GM12878 (cell line): ENCODE measurements at regions not wholly inside any gene's neighbourhood (a gene's known extent, or its start where the extent isn't known, plus 50 kb on each side); places are given as distances from the start of the nearest gene placed in this dataset.

Experiments used
- ATAC-seq: fragments of 200-7000 bp; cut with Tn5 transposase; 3 replicates; pipeline ENCODE4 v1.9.1; 2020; ENCODE audit warnings: mild to moderate bottlenecking, moderate library complexity
- BruUV-seq: library from RNA; stranded (reverse); fragments of 400-500 nt; replicated peaks from 2 replicates; lab custom pipeline; 2021; lab: Mats Ljungman, UMichigan
- CTCF ChIA-PET: fragments of 300-600 bp; sonication (Branson Sonifier 250); formaldehyde crosslinking; extraction: SDS; loops from one replicate; lab custom pipeline; 2021; ENCODE audit warnings: inconsistent platforms; lab: Yijun Ruan, JAX
- POLR2A ChIA-PET: fragments of 350-600 bp; formaldehyde crosslinking; extraction: SDS; loops from one replicate; lab custom pipeline; 2021; ENCODE audit warnings: inconsistent platforms; lab: Charles Lee
- RAD21 ChIA-PET: fragments of 300-600 bp; sonication (Branson Sonifier 250); formaldehyde crosslinking; loops from one replicate; lab custom pipeline; 2023; ENCODE audit warnings: antibody characterized with exemption; ENCODE audit not compliant: unreplicated experiment; lab: Charles Lee
- SMC1A ChIA-PET: fragments of 300-600 bp; sonication (Branson Sonifier 250); formaldehyde crosslinking; loops from one replicate; lab custom pipeline; 2023; ENCODE audit not compliant: unreplicated experiment, uncharacterized antibody; lab: Charles Lee
- DNase-seq: peaks from one replicate; pipeline ENCODE4 v3.0.0-alpha.2; 2011; ENCODE audit warnings: low read depth, low spot score
- FAIRE-seq: peaks from 3 replicates; lab custom pipeline; 2011; peaks lifted over from hg19 to GRCh38; lab: Jason Lieb, UNC
- H2AFZ ChIP-seq: 2 replicates; pipeline ENCODE4 v1.6.0; 2011; ENCODE audit warnings: low read depth, low read length, control low read depth; ENCODE audit not compliant: control insufficient read depth
- H3K27ac ChIP-seq: 2 replicates; pipeline ENCODE4 v1.5.1; 2011; ENCODE audit warnings: control low read depth; ENCODE audit not compliant: control insufficient read depth, insufficient read depth
- H3K27me3 ChIP-seq, 2 experiments: replicated peaks in 1 of 2; 2 replicates each; pipeline versions ENCODE4 v1.6.0 to v1.6.1; 2011; ENCODE audit warnings: low read length in 1 of 2; ENCODE audit not compliant: control insufficient read depth in 2 of 2, insufficient read depth in 2 of 2
- H3K36me3 ChIP-seq, 2 experiments: 2 replicates each; pipeline ENCODE4 v1.5.1; 2011; ENCODE audit warnings: low read length in 1 of 2; ENCODE audit not compliant: control insufficient read depth in 2 of 2, insufficient read depth in 2 of 2
- H3K4me1 ChIP-seq: 2 replicates; pipeline ENCODE4 v1.6.1; 2011; ENCODE audit warnings: mild to moderate bottlenecking, low read length, moderate library complexity, mixed read lengths; ENCODE audit not compliant: control insufficient read depth, insufficient read depth
- H3K4me2 ChIP-seq: 2 replicates; pipeline ENCODE4 v1.6.0; 2011; ENCODE audit warnings: control low read depth; ENCODE audit not compliant: control insufficient read depth, insufficient read depth
- H3K4me3 ChIP-seq: fragments of 200-600 bp; sonication (generic); 2 replicates; pipeline ENCODE4 v1.5.1; 2016
- H3K79me2 ChIP-seq: 2 replicates; pipeline ENCODE4 v1.6.0; 2011; ENCODE audit warnings: low read length; ENCODE audit not compliant: control insufficient read depth, insufficient read depth
- H3K9ac ChIP-seq: 2 replicates; pipeline ENCODE4 v1.8.0; 2011; ENCODE audit warnings: low read length, control low read depth, mixed read lengths; ENCODE audit not compliant: control insufficient read depth, insufficient read depth
- H3K9me3 ChIP-seq: replicated peaks from 3 replicates; pipeline ENCODE4 v1.5.1; 2011; ENCODE audit warnings: mild to moderate bottlenecking, low read length; ENCODE audit not compliant: control insufficient read depth, insufficient read depth
- H4K20me1 ChIP-seq: 2 replicates; pipeline ENCODE4 v1.6.0; 2011; ENCODE audit not compliant: control insufficient read depth, insufficient read depth
- DPF2 ChIP-seq: fragments of 450-650 bp; IDR thresholded peaks from 2 replicates; pipeline ENCODE4 v1.6.1; 2017; ENCODE audit warnings: mild to moderate bottlenecking
- EZH2 ChIP-seq: IDR thresholded peaks from 2 replicates; pipeline ENCODE4 v1.6.1; 2012; ENCODE audit warnings: low read depth, mild to moderate bottlenecking, control low read depth, inconsistent platforms, low read length, borderline replicate concordance; ENCODE audit not compliant: control insufficient read depth
- FOS ChIP-seq: IDR thresholded peaks from 3 replicates; pipeline ENCODE4 v1.6.1; 2011; ENCODE audit warnings: borderline replicate concordance; ENCODE audit not compliant: insufficient read length; ENCODE audit errors: extremely low read depth
- NFYB ChIP-seq: IDR thresholded peaks from 2 replicates; pipeline ENCODE4 v1.6.1; 2011; ENCODE audit warnings: low read depth, mild to moderate bottlenecking, low read length, improper control_type of control experiment, moderate library complexity; ENCODE audit not compliant: insufficient read depth
- NR2F1 ChIP-seq: fragments of 450-650 bp; conservative IDR thresholded peaks from 2 replicates; pipeline ENCODE4 v1.6.1; 2017; ENCODE audit warnings: mild to moderate bottlenecking
- POLR2AphosphoS2 ChIP-seq: IDR thresholded peaks from 2 replicates; pipeline ENCODE4 v1.6.1; 2011; ENCODE audit warnings: low read depth, mild to moderate bottlenecking, low read length, improper control_type of control experiment, moderate library complexity
- WGBS: methylation state at CpG from one replicate; pipeline ENCODE4 v1.1.6; 2016; ENCODE audit warnings: low lambda C conversion rate; ENCODE audit not compliant: insufficient replicate concordance, insufficient coverage; ENCODE audit errors: missing lambda C conversion rate; 5-methylcytosine and 5-hydroxymethylcytosine counted together
- in situ Hi-C: fragments of 300-500 bp; cut with MboI; formaldehyde crosslinking; loops from 9 replicates; pipeline ENCODE4 v1.14.3; 2018; ENCODE audit warnings: mixed read lengths
- intact Hi-C: fragments of 100-400 bp; cut with micrococcal nuclease; formaldehyde crosslinking; loops from one replicate; pipeline ENCODE4 v1.14.2; 2022; ENCODE audit not compliant: unreplicated experiment

DNA sequence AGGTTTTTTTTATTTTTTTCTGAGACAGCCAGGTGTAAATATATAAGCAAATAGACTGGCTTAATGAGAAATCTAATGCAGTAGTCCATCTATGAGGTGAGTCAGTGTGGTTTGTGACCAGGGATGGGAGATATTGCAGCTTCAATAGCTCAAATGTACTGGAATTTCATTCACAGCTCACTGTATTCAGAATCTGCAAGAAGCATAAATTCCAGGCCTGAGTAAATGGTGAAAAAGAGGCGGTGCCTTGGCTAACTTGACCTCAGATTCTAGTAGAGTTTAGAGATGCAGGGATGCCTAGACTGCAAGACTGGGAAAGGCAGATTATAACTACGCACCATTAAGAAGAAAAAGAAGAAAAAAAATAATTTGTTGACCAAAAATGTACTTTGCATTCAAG is 151.9 kb upstream of the SMC2 start:
- no TSS peak for BruUV-seq
- no peak for ATAC-seq
- Histone ChIP-seq H3K4me1 (no peaks in the 10 kb centered on the region), H4K20me1 (no peaks in the 10 kb centered on the region), H3K27ac (no peak overlapping the region), H2AFZ (no peak overlapping the region)
- no peak for DNase-seq
- intact Hi-C loops: no loop called here
- ChIA-PET POLR2A (no interaction called here), SMC1A (interaction anchor here (0.7 kb wide), 2 partner anchors 62 to 316 kb away, joined by 3 read pairs; no protein-coding TSS in a partner anchor)
- FAIRE-seq: no peak
- no peak for TF ChIP-seq NR2F1
- TF ChIP-seq, all 136 proteins: peak for 0
- H3K4me3 ChIP-seq: no peak overlapping the region
- RAD21 ChIA-PET: interaction anchor here (0.6 kb wide), 1 partner anchor 681 kb away, joined by 3 read pairs; no protein-coding TSS in a partner anchor
- no peak overlapping the region for H3K4me2 ChIP-seq
- 3% methylated on average over 2 of the region's 2 CpGs for WGBS
- H3K9ac ChIP-seq: no peak overlapping the region
- no peaks in the 10 kb centered on the region for H3K9me3 ChIP-seq
- no peaks in the 10 kb centered on the region for H3K79me2 ChIP-seq
- CTCF ChIA-PET: no interaction called here
- in situ Hi-C loops: no loop called here
- H3K27me3 ChIP-seq: no peaks in the 10 kb centered on the region
- H3K36me3 ChIP-seq: no peaks in the 10 kb centered on the region

DNA sequence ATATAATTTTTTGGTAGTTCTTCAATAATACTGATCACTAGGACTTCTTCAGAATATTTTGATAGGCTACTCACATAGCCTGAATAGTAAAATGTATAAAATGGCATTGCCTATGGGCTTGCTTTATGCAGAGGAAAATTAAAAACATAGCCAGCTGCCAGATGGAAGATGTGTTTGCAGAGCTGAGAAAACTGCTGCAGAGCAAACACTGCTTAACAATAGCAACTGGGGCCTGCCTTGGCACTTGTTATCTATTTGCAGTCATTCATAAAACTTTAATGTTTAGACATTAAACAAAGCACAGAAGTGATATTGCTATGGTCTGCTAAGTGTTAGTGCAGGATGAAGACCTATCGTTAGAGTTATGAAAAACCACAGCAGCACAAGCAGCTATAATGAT is 151.5 kb upstream of the SMC2 start:
- SMC1A ChIA-PET: interaction anchor here (0.7 kb wide), 1 partner anchor 316 kb away, joined by 3 read pairs; no protein-coding TSS in a partner anchor
- DNase-seq (no peak), ATAC-seq (no peak)

More for the DNA sequence above, 151.5 kb upstream of the SMC2 start:
- Histone ChIP-seq H2AFZ (no peak overlapping the region), H3K9ac (no peak overlapping the region), H3K36me3 (no peaks in the 10 kb centered on the region), H3K27ac (no peak overlapping the region), H3K27me3 (no peaks in the 10 kb centered on the region), H3K4me1 (no peaks in the 10 kb centered on the region), H3K4me3 (no peak overlapping the region), H4K20me1 (no peaks in the 10 kb centered on the region), H3K4me2 (no peak overlapping the region), H3K79me2 (no peaks in the 10 kb centered on the region), H3K9me3 (no peaks in the 10 kb centered on the region)
- WGBS: 0% methylated on average over 1 of the region's 1 CpG
- FAIRE-seq: no peak
- ChIA-PET RAD21 (no interaction called here), POLR2A (no interaction called here), CTCF (no interaction called here)
- no peak for TF ChIP-seq POLR2AphosphoS2
- TF ChIP-seq FOS: no peak
- no peak for TF ChIP-seq NFYB
- TF ChIP-seq DPF2: no peak
- no peak for TF ChIP-seq EZH2
- intact Hi-C loops: no loop called here
- BruUV-seq: no TSS peak
- in situ Hi-C loops: no loop called here
